Transverse colon (tissue), 4 donors: ENCODE measurements at regions not wholly inside any gene's neighbourhood (a gene's known extent, or its start where the extent isn't known, plus 50 kb on each side); places are given as distances from the start of the nearest gene placed in this dataset.

Experiments used
- DNase-seq: peaks from one replicate; pipeline ENCODE4 v3.0.0-alpha.2; 2019
- H3K27ac ChIP-seq, 4 donors: fragments of 200-600 bp; sonication (generic); 2 replicates each; pipeline ENCODE4 v1.5.1; 2016 to 2018; ENCODE audit warnings: inconsistent platforms in 4 of 4
- H3K27me3 ChIP-seq: fragments of 200-600 bp; sonication (generic); 2 replicates; pipeline ENCODE4 v1.5.1; 2017; ENCODE audit warnings: inconsistent platforms
- H3K36me3 ChIP-seq, 4 donors: fragments of 200-600 bp; sonication (generic); 2 replicates each; pipeline ENCODE4 v1.5.1; 2017 to 2019; ENCODE audit warnings: inconsistent platforms in 4 of 4
- H3K4me1 ChIP-seq, 4 donors: fragments of 200-600 bp; sonication (generic); 2 replicates each; pipeline ENCODE4 v1.5.1; 2017 to 2020; ENCODE audit warnings: inconsistent platforms in 4 of 4
- H3K4me3 ChIP-seq, 4 donors: fragments of 200-600 bp; sonication (generic); 1 replicate in 1 of 4; 2 replicates in 3 of 4; pipeline versions ENCODE4 v1.5.1 to v1.6.1; 2017 to 2019; ENCODE audit warnings: inconsistent platforms in 4 of 4
- H3K9me3 ChIP-seq, 2 donors: fragments of 200-600 bp; sonication (generic); 2 replicates each; pipeline ENCODE4 v1.5.1; 2017 to 2019; ENCODE audit warnings: inconsistent platforms in 2 of 2
- CTCF ChIP-seq, 5 experiments: fragments of 200-600 bp in 3 of 5; fragments of 450-650 bp in 2 of 5; sonication (generic) in 3 of 5; IDR thresholded peaks; 1 replicate in 2 of 5; 2 replicates in 3 of 5; pipeline ENCODE4 v1.5.1; 2016 to 2017; ENCODE audit warnings: antibody characterized with exemption in 5 of 5, inconsistent platforms in 3 of 5, mild to moderate bottlenecking in 2 of 5, moderate library complexity in 1 of 5
- EP300 ChIP-seq: sonication (generic); formaldehyde crosslinking; IDR thresholded peaks from one replicate; pipeline ENCODE4 v1.6.1; 2017; ENCODE audit warnings: antibody characterized with exemption, low read depth
- POLR2A ChIP-seq: fragments of 450-650 bp; IDR thresholded peaks from one replicate; pipeline ENCODE4 v1.6.1; 2016; ENCODE audit warnings: antibody characterized with exemption, mild to moderate bottlenecking, moderate library complexity
- POLR2AphosphoS5 ChIP-seq, 3 donors: sonication (generic); formaldehyde crosslinking; IDR thresholded peaks; one replicate each; pipeline ENCODE4 v1.6.1; 2016; ENCODE audit warnings: antibody characterized with exemption in 3 of 3
- WGBS, 2 donors: methylation state at CpG; one replicate each; pipeline ENCODE4 v1.1.5; 2018; ENCODE audit warnings: low coverage in 1 of 2; 5-methylcytosine and 5-hydroxymethylcytosine counted together
- in situ Hi-C, 4 donors: fragments of 200-750 bp; cut with MboI; loops; one replicate each; pipeline versions ENCODE4 v1.15.0 to v1.15.1; 2017; ENCODE audit warnings: low sequenced_read_pairs in 3 of 4, low pct_ligation_motif_present in 1 of 4, low pct_unique_long_range_greater_than_20kb in 1 of 4
- intact Hi-C: fragments of 100-400 bp; cut with DNase I; formaldehyde crosslinking; loops from one replicate; pipeline ENCODE4 v1.15.1; 2023; ENCODE audit warnings: low total_unique reads

- Histone ChIP-seq H3K9me3 (no peaks in the 10 kb centered on the region), H3K4me3 (no peak overlapping the region), H3K36me3 (no peaks in the 10 kb centered on the region), H3K27ac (no peak overlapping the region), H3K27me3 (no peaks in the 10 kb centered on the region), H3K4me1 (peaks cover 0 to 14% (median 3%) of the 10 kb centered on the region in 4 donors)
- no peak for DNase-seq
- no peak for TF ChIP-seq EP300
- TF ChIP-seq POLR2AphosphoS5 (IDR thresholded peaks at IDR 0.05): no peak
- in situ Hi-C loops: no loop called here
- intact Hi-C loops: no loop called here
- WGBS, 2 donors: 73 to 100% methylated on average over 2 to 9 of the region's 9 CpGs
Observed at GRCh38 chr15:88403351-88403791, 63.8 kb downstream of the MRPL46 start.

GRCh38 chr15:88401996-88402656, 65.1 kb downstream of the MRPL46 start:
- H3K27ac ChIP-seq: peak overlapping the region in 3 of 4 donors; percentile 31 to 63 (median 33)
- H3K4me1 ChIP-seq: peaks cover 0 to 14% (median 3%) of the 10 kb centered on the region in 4 donors
- peak; percentile 12 for DNase-seq
- no peaks in the 10 kb centered on the region for H3K9me3 ChIP-seq
- intact Hi-C loops (no loop called here), in situ Hi-C loops (no loop called here)
- H3K4me3 ChIP-seq: no peak overlapping the region
- TF ChIP-seq POLR2AphosphoS5 (IDR thresholded peaks at IDR 0.05): no peak
- TF ChIP-seq CTCF (IDR thresholded peaks at IDR 0.05): no peak
- TF ChIP-seq POLR2A: no peak
- TF ChIP-seq EP300: no peak
- no peaks in the 10 kb centered on the region for H3K36me3 ChIP-seq
- H3K27me3 ChIP-seq: no peaks in the 10 kb centered on the region
- 34% methylated on average over 10 of the region's 10 CpGs; no CpG with 5 or more reads in 1 of the 2 donors for WGBS, 2 donors

GRCh38 chr15:88401251-88401995, 65.8 kb downstream of the MRPL46 start:
- no peaks in the 10 kb centered on the region for H3K27me3 ChIP-seq
- in situ Hi-C loops: no loop called here
- no peak for TF ChIP-seq CTCF (IDR thresholded peaks at IDR 0.05)
- no peak for TF ChIP-seq POLR2AphosphoS5 (IDR thresholded peaks at IDR 0.05)
- TF ChIP-seq EP300: no peak
- no peak for TF ChIP-seq POLR2A
- no peaks in the 10 kb centered on the region for H3K9me3 ChIP-seq
- peaks cover 0 to 14% (median 3%) of the 10 kb centered on the region in 4 donors for H3K4me1 ChIP-seq
- H3K36me3 ChIP-seq: no peaks in the 10 kb centered on the region
- intact Hi-C loops: no loop called here
- WGBS, 2 donors: 44 to 80% methylated on average over 1 to 13 of the region's 13 CpGs
- DNase-seq: no peak
- H3K27ac ChIP-seq: peak overlapping the region in 3 of 4 donors; percentile 31 to 63 (median 33)
- H3K4me3 ChIP-seq: no peak overlapping the region

- Histone ChIP-seq H3K4me3 (no peak overlapping the region), H3K4me1 (peaks cover 0 to 14% (median 3%) of the 10 kb centered on the region in 4 donors), H3K36me3 (no peaks in the 10 kb centered on the region), H3K27me3 (no peaks in the 10 kb centered on the region), H3K9me3 (no peaks in the 10 kb centered on the region), H3K27ac (peak overlapping the region in 3 of 4 donors; percentile 31 to 63 (median 33))
- DNase-seq: no peak
- WGBS, 2 donors: 73% methylated on average over 6 of the region's 6 CpGs; no CpG with 5 or more reads in 1 of the 2 donors
- TF ChIP-seq CTCF (IDR thresholded peaks at IDR 0.05): no peak
- TF ChIP-seq POLR2AphosphoS5 (IDR thresholded peaks at IDR 0.05): no peak
- no peak for TF ChIP-seq POLR2A
- TF ChIP-seq EP300: no peak
- intact Hi-C loops (no loop called here), in situ Hi-C loops (no loop called here)
Observed at GRCh38 chr15:88400591-88401250, 66.5 kb downstream of the MRPL46 start.
